Epithelial cell of esophagus (primary cell): ENCODE measurements at regions not wholly inside any gene's neighbourhood (a gene's known extent, or its start where the extent isn't known, plus 50 kb on each side); places are given as distances from the start of the nearest gene placed in this dataset.

Experiments
- DNase-seq: peaks from one replicate; pipeline ENCODE4 v3.0.0; 2010; ENCODE audit warnings: low read depth
- H3K4me3 ChIP-seq: 2 replicates; pipeline ENCODE4 v1.5.1; 2011; ENCODE audit warnings: mild to moderate bottlenecking, low read length, control low read depth
- CTCF ChIP-seq: IDR thresholded peaks from 2 replicates; pipeline ENCODE4 v1.5.1; 2011; ENCODE audit warnings: low read depth, mild to moderate bottlenecking, low read length, control low read depth, inconsistent platforms; ENCODE audit not compliant: insufficient read depth; ENCODE audit errors: missing control alignments

- no peak for TF ChIP-seq CTCF
- H3K4me3 ChIP-seq, result no peak overlapping the region
- DNase-seq, result no peak
These were observed 189.4 kb downstream of the NXNL2 start for GRCh38 chr9:88724331-88724730.

- TF ChIP-seq CTCF, result no peak
- no peak for DNase-seq
- no peak overlapping the region for H3K4me3 ChIP-seq
These were observed 190.5 kb downstream of the NXNL2 start for GRCh38 chr9:88725300-88726019.

DNA sequence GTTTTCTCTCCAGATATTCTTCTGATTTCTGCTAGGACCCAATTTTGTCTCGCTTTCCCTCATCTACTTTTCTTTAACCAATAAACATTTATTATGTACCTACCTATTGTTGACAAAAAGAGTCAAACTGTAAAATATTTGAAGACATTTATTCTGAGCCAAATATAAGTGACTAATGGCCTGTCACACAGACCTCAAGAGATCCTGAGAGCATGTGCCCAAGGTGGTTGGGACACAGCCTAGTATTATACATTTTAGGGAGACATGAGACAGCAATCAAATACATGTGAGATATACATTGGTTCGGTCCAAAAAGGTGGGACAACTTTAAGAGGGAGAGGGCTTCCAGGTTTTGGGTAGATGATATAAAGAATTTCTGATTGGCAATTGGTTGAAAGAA lies 191.8 kb downstream of the NXNL2 start:
- no peak for TF ChIP-seq CTCF
- DNase-seq, result no peak
- H3K4me3 ChIP-seq, result no peak overlapping the region

DNA sequence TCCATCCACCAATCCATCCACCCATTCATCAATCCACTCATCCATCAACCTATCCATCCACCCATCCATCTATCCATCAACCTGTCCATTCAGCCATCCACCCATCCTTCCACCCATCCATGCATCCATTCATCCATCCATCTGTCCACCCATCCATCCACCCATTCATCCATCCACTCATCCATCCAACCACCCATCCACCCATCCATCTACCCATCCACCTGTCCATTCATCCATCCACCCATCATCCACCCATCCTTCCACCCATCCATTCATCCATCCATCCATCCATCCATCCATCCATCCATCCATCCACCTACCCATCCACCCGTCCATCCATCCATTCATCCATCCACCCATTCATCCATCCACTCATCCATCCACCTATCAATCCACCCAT lies 195.8 kb downstream of the NXNL2 start:
- no peak for DNase-seq
- TF ChIP-seq CTCF, result no peak
- H3K4me3 ChIP-seq, result no peak overlapping the region

GRCh38 chr9:88732128-88732527 lies 197.2 kb downstream of the NXNL2 start:
- TF ChIP-seq CTCF, result no peak
- DNase-seq, result no peak
- H3K4me3 ChIP-seq, result no peak overlapping the region

GRCh38 chr9:88733651-88734421 lies 198.9 kb downstream of the NXNL2 start:
- peak; percentile 62 for DNase-seq
- no peak for TF ChIP-seq CTCF
- H3K4me3 ChIP-seq, result no peak overlapping the region
